Lower leg skin (tissue), 4 donors: ENCODE measurements at regions not wholly inside any gene's neighbourhood (a gene's known extent, or its start where the extent isn't known, plus 50 kb on each side); places are given as distances from the start of the nearest gene placed in this dataset.

Source experiments
- DNase-seq, 2 donors: peaks; one replicate each; pipeline ENCODE4 v3.0.0-alpha.2; 2019; ENCODE audit warnings: low spot score in 2 of 2
- H3K4me3 ChIP-seq: fragments of 200-600 bp; sonication (generic); 2 replicates; pipeline ENCODE4 v1.5.1; 2017; ENCODE audit warnings: mild to moderate bottlenecking, low read depth; ENCODE audit not compliant: poor library complexity, severe bottlenecking
- POLR2A ChIP-seq, 2 donors: fragments of 450-650 bp; IDR thresholded peaks; one replicate each; pipeline ENCODE4 v1.6.1; 2016 to 2017; ENCODE audit warnings: antibody characterized with exemption in 2 of 2, mild to moderate bottlenecking in 1 of 2, moderate library complexity in 1 of 2
- WGBS, 2 donors: methylation state at CpG; one replicate each; pipeline ENCODE4 v1.1.5; 2018; 5-methylcytosine and 5-hydroxymethylcytosine counted together
- intact Hi-C: fragments of 100-400 bp; cut with DNase I; formaldehyde crosslinking; loops from one replicate; pipeline ENCODE4 v1.15.0; 2023; ENCODE audit warnings: low total_unique reads
- TF ChIP-seq, protein P1 (sequence below), 3 donors: fragments of 450-650 bp; IDR thresholded peaks; one replicate each; pipeline ENCODE4 v1.5.1; 2016; ENCODE audit warnings: antibody characterized with exemption in 3 of 3, mild to moderate bottlenecking in 3 of 3, moderate library complexity in 2 of 3

DNA sequence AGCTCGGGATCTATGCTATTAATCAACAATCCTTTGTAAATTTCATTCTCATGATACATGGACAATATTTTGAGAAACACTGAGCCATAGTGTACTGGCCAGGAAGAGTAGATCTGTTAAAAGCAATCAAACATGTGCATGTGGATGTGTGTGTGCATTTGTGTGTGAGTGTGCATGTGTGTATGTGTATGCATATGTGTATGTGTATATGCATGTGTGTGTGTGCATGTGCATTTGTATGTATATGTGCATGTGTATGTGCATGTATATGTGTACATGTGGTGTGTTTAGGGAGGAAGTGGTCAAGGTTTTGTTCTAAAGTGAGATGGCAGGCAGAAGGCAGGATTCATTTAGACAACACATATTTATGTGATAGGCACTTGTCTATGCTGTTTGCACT, 623.8 kb downstream of the ADCYAP1 start:
- TF ChIP-seq, protein P1, sequence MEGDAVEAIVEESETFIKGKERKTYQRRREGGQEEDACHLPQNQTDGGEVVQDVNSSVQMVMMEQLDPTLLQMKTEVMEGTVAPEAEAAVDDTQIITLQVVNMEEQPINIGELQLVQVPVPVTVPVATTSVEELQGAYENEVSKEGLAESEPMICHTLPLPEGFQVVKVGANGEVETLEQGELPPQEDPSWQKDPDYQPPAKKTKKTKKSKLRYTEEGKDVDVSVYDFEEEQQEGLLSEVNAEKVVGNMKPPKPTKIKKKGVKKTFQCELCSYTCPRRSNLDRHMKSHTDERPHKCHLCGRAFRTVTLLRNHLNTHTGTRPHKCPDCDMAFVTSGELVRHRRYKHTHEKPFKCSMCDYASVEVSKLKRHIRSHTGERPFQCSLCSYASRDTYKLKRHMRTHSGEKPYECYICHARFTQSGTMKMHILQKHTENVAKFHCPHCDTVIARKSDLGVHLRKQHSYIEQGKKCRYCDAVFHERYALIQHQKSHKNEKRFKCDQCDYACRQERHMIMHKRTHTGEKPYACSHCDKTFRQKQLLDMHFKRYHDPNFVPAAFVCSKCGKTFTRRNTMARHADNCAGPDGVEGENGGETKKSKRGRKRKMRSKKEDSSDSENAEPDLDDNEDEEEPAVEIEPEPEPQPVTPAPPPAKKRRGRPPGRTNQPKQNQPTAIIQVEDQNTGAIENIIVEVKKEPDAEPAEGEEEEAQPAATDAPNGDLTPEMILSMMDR (IDR thresholded peaks at IDR 0.05), result no peak
- TF ChIP-seq POLR2A (IDR thresholded peaks at IDR 0.05), result no peak
- WGBS, 2 donors, result 69 to 82% methylated on average over 1 of the region's 1 CpG

DNA sequence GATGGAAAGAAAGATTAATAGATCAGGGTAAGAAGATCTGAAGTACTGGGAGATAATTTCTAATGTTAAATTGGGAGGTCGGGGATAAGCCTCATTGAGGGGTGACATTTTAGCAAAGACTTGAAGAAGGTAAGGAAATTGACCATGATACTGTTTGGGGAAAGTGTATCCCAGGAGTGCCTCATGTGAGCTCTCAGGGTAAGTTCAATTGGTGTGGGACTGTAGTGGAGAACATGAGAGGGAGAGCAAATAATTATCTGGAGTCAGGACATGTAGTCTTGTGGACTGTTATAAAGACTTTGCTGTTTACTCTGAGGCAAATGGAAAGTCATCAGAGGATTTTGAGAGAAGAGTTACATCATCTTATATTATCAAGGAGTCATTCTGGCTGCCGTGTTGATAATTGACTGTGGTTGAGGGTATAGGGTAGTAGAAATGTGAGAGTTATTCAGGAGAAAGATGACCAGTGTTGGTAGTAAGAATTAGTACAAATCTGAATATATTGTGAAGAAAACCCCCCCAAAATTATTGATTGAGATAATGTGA, 624.4 kb downstream of the ADCYAP1 start:
- no peak overlapping the region for H3K4me3 ChIP-seq
- DNase-seq, result no peak
- intact Hi-C loops, result no loop called here
- TF ChIP-seq, protein P1 (IDR thresholded peaks at IDR 0.05), result no peak
- TF ChIP-seq POLR2A (IDR thresholded peaks at IDR 0.05), result no peak
- WGBS, 2 donors, result 74 to 83% methylated on average over 2 of the region's 2 CpGs

More for the DNA sequence above, 623.8 kb downstream of the ADCYAP1 start:
- no peak overlapping the region for H3K4me3 ChIP-seq
- DNase-seq, result no peak
- intact Hi-C loops, result no loop called here

DNA sequence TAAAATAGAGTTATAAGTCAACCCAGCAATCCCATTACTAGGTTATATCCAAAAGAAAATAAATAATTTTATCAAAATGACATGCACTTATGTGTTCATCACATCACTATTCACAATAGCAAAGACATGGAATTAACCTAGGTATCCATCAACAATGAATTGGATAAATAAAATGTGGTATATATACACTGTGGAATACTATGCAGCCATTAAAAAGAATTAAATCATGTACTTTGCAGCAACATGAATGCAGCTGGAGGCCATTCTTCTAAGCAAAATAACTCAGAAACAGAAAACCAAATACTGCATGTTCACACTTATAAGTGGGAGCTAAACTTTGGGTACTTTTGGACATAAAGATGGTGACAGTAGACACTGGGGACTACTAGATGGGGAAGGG, 626.0 kb downstream of the ADCYAP1 start:
- no peak overlapping the region for H3K4me3 ChIP-seq
- no peak for DNase-seq
- intact Hi-C loops, result no loop called here
- no peak for TF ChIP-seq POLR2A (IDR thresholded peaks at IDR 0.05)
- TF ChIP-seq, protein P1 (IDR thresholded peaks at IDR 0.05), result no peak

DNA sequence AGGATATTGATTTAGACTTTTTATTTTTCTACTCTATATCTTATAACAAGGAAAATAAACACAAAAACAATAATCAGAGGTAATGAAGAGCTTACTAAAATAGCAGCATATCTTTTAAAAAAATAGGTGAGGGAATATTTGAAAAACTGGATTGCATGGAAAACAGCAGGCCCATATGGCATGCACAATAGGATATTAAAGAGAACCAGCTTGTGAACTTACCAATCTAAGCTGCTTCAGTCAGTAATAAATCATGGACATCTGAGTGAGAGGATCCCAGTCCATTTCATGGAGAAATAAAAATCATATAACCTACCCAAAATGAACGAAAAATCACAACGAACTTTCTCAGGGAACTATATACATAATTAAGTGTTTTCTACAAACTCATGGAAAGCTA, 634.6 kb downstream of the ADCYAP1 start:
- intact Hi-C loops, result no loop called here
- no peak overlapping the region for H3K4me3 ChIP-seq
- no peak for DNase-seq
- WGBS, 2 donors, result 66 to 70% methylated on average over 2 of the region's 2 CpGs
- TF ChIP-seq, protein P1 (IDR thresholded peaks at IDR 0.05), result no peak
- TF ChIP-seq POLR2A (IDR thresholded peaks at IDR 0.05), result no peak

DNA sequence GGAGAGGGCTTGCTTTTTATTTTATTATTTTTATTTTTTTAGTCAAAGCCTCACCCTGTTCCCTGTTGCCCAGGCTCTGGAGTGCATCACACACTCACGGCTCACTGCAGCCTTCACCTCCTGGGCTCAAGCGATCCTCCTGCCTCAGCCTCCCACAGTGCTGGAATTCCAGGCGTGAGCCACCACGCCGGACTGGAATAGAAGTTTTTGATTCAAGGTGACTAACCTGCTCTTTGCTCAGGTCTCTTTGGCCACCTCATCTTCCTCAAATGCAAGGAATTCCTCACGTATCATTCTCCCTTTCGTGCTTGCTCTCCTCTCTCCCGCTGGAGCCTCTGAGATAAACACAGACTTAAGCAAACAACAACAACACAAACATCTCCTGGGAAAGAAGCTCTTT, 636.8 kb downstream of the ADCYAP1 start:
- TF ChIP-seq, protein P1 (IDR thresholded peaks at IDR 0.05), result no peak
- TF ChIP-seq POLR2A (IDR thresholded peaks at IDR 0.05), result no peak
- WGBS, 2 donors, result 92 to 93% methylated on average over 8 of the region's 8 CpGs
- no peak for DNase-seq
- intact Hi-C loops, result no loop called here
- H3K4me3 ChIP-seq, result no peak overlapping the region

DNA sequence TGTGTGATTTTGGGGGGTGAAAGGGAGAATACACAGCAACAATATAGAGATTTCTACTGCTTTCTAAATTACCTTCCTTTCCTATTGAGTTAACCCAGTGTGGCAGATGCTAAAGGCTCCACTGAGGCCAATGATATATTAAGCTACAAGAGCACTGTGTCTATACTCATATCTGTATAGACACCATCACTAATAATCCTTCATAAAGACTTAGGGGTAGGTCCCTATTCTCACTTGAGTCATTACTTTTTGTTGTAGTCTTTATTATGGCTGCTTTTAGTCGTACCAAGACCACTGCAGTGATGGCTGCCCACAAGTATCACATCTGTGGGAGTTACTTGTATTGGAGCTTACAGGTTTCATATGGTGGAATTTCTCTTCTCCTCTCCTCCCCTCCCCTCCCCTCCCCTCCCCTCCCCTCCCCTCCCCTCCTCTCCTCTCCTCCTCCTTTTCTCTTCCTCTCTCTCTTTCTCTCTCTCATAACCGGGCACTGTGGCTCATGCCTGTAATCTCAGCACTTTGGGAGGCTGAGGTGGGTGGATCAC, 637.6 kb downstream of the ADCYAP1 start:
- 78% methylated on average over 2 of the region's 2 CpGs for WGBS, 2 donors
- intact Hi-C loops, result no loop called here
- no peak for TF ChIP-seq POLR2A (IDR thresholded peaks at IDR 0.05)
- no peak for DNase-seq
- no peak overlapping the region for H3K4me3 ChIP-seq
